Stomach (tissue), 8 donors: ENCODE measurements at regions not wholly inside any gene's neighbourhood (a gene's known extent, or its start where the extent isn't known, plus 50 kb on each side); places are given as distances from the start of the nearest gene placed in this dataset.

Source experiments
- DNase-seq, 2 donors: peaks; one replicate each; pipeline versions ENCODE4 v3.0.0 to v3.0.0-alpha.2; 2013 to 2019
- H3K27ac ChIP-seq, 5 donors: fragments of 200-600 bp in 4 of 5; sonication (generic) in 4 of 5; one replicate each; pipeline ENCODE4 v1.5.1; 2013 to 2019; ENCODE audit warnings: mild to moderate bottlenecking in 1 of 5, moderate library complexity in 1 of 5
- H3K27me3 ChIP-seq, 3 donors: fragments of 200-600 bp; sonication (generic); one replicate each; pipeline ENCODE4 v1.5.1; 2017 to 2019; ENCODE audit warnings: mixed run types in 1 of 3
- H3K36me3 ChIP-seq, 4 donors: fragments of 200-600 bp; sonication (generic); 1 replicate in 3 of 4; 2 replicates in 1 of 4; pipeline ENCODE4 v1.5.1; 2016 to 2019
- H3K4me1 ChIP-seq, 4 donors: fragments of 200-600 bp; sonication (generic); one replicate each; pipeline ENCODE4 v1.5.1; 2016 to 2019
- H3K4me3 ChIP-seq, 4 donors: fragments of 200-600 bp; sonication (generic) in 3 of 4; one replicate each; pipeline ENCODE4 v1.5.1; 2016 to 2019; ENCODE audit warnings: mild to moderate bottlenecking in 1 of 4
- H3K9me3 ChIP-seq, 4 donors: fragments of 200-600 bp; sonication (generic); one replicate each; pipeline ENCODE4 v1.5.1; 2016 to 2019
- EP300 ChIP-seq: sonication (generic); formaldehyde crosslinking; IDR thresholded peaks from one replicate; pipeline ENCODE4 v1.6.1; 2017; ENCODE audit warnings: antibody characterized with exemption
- POLR2A ChIP-seq, 4 donors: fragments of 450-650 bp; IDR thresholded peaks; one replicate each; pipeline ENCODE4 v1.6.1; 2016; ENCODE audit warnings: antibody characterized with exemption in 4 of 4, control low read depth in 2 of 4, mild to moderate bottlenecking in 1 of 4, moderate library complexity in 1 of 4
- POLR2AphosphoS5 ChIP-seq, 3 donors: sonication (generic); formaldehyde crosslinking; IDR thresholded peaks; one replicate each; pipeline ENCODE4 v1.6.1; 2016; ENCODE audit warnings: antibody characterized with exemption in 3 of 3
- WGBS, 5 donors: extraction: QIAGEN DNeasy Blood & Tissue Kit in 3 of 5; methylation state at CpG; one replicate each; pipeline versions ENCODE4 v1.1.5 to v1.1.7; 2013 to 2018; 5-methylcytosine and 5-hydroxymethylcytosine counted together
- intact Hi-C: fragments of 100-400 bp; cut with DNase I; formaldehyde crosslinking; loops from one replicate; pipeline ENCODE4 v1.15.1; 2023; ENCODE audit warnings: low total_unique reads
- TF ChIP-seq, protein P1 (sequence below), 7 experiments: fragments of 450-650 bp in 4 of 7; fragments of 200-600 bp in 3 of 7; sonication (generic) in 3 of 7; IDR thresholded peaks; one replicate each; pipeline ENCODE4 v1.5.1; 2016 to 2019; ENCODE audit warnings: antibody characterized with exemption in 7 of 7, control low read depth in 2 of 7, mild to moderate bottlenecking in 1 of 7
- donor health status: healthy with polysubstance abuse.
- donor health status: Bipolar disorder and iron deficiency.
- donor health status: healthy.

GRCh38 chr5:82642313-82642712 lies 364.2 kb upstream of the RPS23 start:
- Histone ChIP-seq H3K27ac (no peak overlapping the region), H3K27me3 (no peaks in the 10 kb centered on the region), H3K4me1 (peaks cover 0 to 17% (median 5%) of the 10 kb centered on the region in 4 donors), H3K4me3 (no peak overlapping the region), H3K9me3 (no peaks in the 10 kb centered on the region), H3K36me3 (no peaks in the 10 kb centered on the region)
- intact Hi-C loops = loop anchor here (10.0 kb wide), 1 partner anchor 782 kb away; no protein-coding TSS in a partner anchor
- no peak for DNase-seq
- TF ChIP-seq, protein P1, sequence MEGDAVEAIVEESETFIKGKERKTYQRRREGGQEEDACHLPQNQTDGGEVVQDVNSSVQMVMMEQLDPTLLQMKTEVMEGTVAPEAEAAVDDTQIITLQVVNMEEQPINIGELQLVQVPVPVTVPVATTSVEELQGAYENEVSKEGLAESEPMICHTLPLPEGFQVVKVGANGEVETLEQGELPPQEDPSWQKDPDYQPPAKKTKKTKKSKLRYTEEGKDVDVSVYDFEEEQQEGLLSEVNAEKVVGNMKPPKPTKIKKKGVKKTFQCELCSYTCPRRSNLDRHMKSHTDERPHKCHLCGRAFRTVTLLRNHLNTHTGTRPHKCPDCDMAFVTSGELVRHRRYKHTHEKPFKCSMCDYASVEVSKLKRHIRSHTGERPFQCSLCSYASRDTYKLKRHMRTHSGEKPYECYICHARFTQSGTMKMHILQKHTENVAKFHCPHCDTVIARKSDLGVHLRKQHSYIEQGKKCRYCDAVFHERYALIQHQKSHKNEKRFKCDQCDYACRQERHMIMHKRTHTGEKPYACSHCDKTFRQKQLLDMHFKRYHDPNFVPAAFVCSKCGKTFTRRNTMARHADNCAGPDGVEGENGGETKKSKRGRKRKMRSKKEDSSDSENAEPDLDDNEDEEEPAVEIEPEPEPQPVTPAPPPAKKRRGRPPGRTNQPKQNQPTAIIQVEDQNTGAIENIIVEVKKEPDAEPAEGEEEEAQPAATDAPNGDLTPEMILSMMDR (IDR thresholded peaks at IDR 0.05) = no peak
- TF ChIP-seq POLR2A (IDR thresholded peaks at IDR 0.05) (no peak), POLR2AphosphoS5 (IDR thresholded peaks at IDR 0.05) (no peak), EP300 (no peak)
- WGBS, 5 donors = 68 to 94% (median 82%) methylated on average over 3 of the region's 3 CpGs

DNA sequence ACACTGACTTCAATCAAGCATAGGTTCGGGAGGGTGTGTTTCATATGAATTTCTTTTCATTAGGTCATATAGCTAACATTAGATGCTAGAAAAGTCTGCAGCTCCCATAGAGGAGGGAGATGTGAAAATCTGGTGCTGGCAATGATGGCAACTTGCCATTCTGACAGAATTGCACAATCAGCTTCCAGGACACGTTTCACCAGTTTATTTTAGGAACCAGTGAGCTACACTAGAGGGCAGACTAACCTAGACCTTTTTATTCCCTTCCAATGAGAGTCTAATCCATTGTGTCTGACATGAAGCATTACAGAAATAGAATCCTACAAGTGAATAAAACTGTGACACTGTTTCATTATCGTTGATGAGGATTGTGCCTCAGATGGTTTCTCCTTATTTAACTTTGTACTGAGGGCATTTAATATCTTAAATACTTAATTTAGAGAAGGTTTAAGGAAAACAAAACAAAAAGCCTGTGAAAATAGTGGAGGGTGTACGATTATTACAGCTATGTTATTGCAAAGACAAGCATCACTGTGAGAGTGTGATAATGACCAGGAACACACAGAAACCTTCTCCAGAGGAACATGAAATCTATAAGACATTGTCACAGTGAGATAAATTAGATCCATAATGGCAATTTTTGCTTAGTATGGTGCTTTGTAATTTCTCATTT lies 363.3 kb upstream of the RPS23 start:
- Histone ChIP-seq H3K4me1 (peaks cover 0 to 17% (median 5%) of the 10 kb centered on the region in 4 donors), H3K27me3 (no peaks in the 10 kb centered on the region), H3K27ac (no peak overlapping the region), H3K9me3 (no peaks in the 10 kb centered on the region), H3K36me3 (no peaks in the 10 kb centered on the region), H3K4me3 (no peak overlapping the region)
- peak; percentile 76 to 94 for DNase-seq
- WGBS, 5 donors = 29 to 37% (median 35%) methylated on average over 4 of the region's 4 CpGs
- intact Hi-C loops = loop anchor here (10.0 kb wide), 1 partner anchor 783 kb away; no protein-coding TSS in a partner anchor
- TF ChIP-seq POLR2AphosphoS5 (IDR thresholded peaks at IDR 0.05) (peak in 2 of 3 donors; percentile 37 to 71), POLR2A (IDR thresholded peaks at IDR 0.05) (no peak)
- TF ChIP-seq, protein P1 (IDR thresholded peaks at IDR 0.05) = peak in 5 of 7 experiments; percentile 48 to 63 (median 51)

GRCh38 chr5:82640916-82641315 lies 362.8 kb upstream of the RPS23 start:
- H3K27me3 ChIP-seq = no peaks in the 10 kb centered on the region

GRCh38 chr5:82639393-82640144 lies 361.4 kb upstream of the RPS23 start:
- TF ChIP-seq EP300 (no peak), POLR2AphosphoS5 (IDR thresholded peaks at IDR 0.05) (no peak), POLR2A (IDR thresholded peaks at IDR 0.05) (no peak)
- TF ChIP-seq, protein P1 (IDR thresholded peaks at IDR 0.05) = no peak
- Histone ChIP-seq H3K27me3 (no peaks in the 10 kb centered on the region), H3K4me1 (peaks cover 0 to 22% (median 11%) of the 10 kb centered on the region in 4 donors), H3K27ac (no peak overlapping the region), H3K9me3 (no peaks in the 10 kb centered on the region), H3K4me3 (no peak overlapping the region), H3K36me3 (no peaks in the 10 kb centered on the region)
- intact Hi-C loops = loop anchor here (10.0 kb wide), 1 partner anchor 785 kb away; no protein-coding TSS in a partner anchor
- DNase-seq = no peak
- 25 to 46% (median 35%) methylated on average over 2 of the region's 2 CpGs for WGBS, 5 donors

More at GRCh38 chr5:82640916-82641315, 362.8 kb upstream of the RPS23 start:
- intact Hi-C loops = loop anchor here (10.0 kb wide), 1 partner anchor 784 kb away; no protein-coding TSS in a partner anchor
- TF ChIP-seq POLR2A (IDR thresholded peaks at IDR 0.05) (no peak), POLR2AphosphoS5 (IDR thresholded peaks at IDR 0.05) (no peak), EP300 (no peak)
- TF ChIP-seq, protein P1 (IDR thresholded peaks at IDR 0.05) = no peak
- H3K27ac ChIP-seq = no peak overlapping the region
- WGBS, 5 donors = 45 to 76% (median 60%) methylated on average over 3 of the region's 3 CpGs
- no peaks in the 10 kb centered on the region for H3K9me3 ChIP-seq
- no peak overlapping the region for H3K4me3 ChIP-seq
- H3K4me1 ChIP-seq = peaks cover 0 to 17% (median 5%) of the 10 kb centered on the region in 4 donors
- peak in 1 of 2 donors; percentile 31 for DNase-seq
- H3K36me3 ChIP-seq = no peaks in the 10 kb centered on the region
